Tibial artery (tissue), 4 donors: ENCODE measurements at regions not wholly inside any gene's neighbourhood (a gene's known extent, or its start where the extent isn't known, plus 50 kb on each side); places are given as distances from the start of the nearest gene placed in this dataset.

Source experiments
- DNase-seq, 2 donors: peaks; one replicate each; pipeline ENCODE4 v3.0.0-alpha.2; 2019
- H3K27ac ChIP-seq, 2 donors: fragments of 200-600 bp; sonication (generic) in 1 of 2; 1 replicate in 1 of 2; 2 replicates in 1 of 2; pipeline ENCODE4 v1.5.1; 2018 to 2019; ENCODE audit warnings: mild to moderate bottlenecking in 1 of 2
- H3K27me3 ChIP-seq, 2 donors: fragments of 200-600 bp; sonication (generic) in 1 of 2; one replicate each; pipeline versions ENCODE4 v1.5.1 to v1.6.0; 2016 to 2019
- H3K36me3 ChIP-seq, 3 donors: fragments of 200-600 bp; sonication (generic) in 2 of 3; one replicate each; pipeline ENCODE4 v1.5.1; 2016 to 2019; ENCODE audit warnings: mild to moderate bottlenecking in 2 of 3
- H3K4me1 ChIP-seq, 4 donors: fragments of 200-600 bp; sonication (generic) in 2 of 4; 1 replicate in 3 of 4; 2 replicates in 1 of 4; pipeline ENCODE4 v1.5.1; 2016 to 2019
- H3K4me3 ChIP-seq, 2 donors: fragments of 200-600 bp; sonication (generic) in 1 of 2; 1 replicate in 1 of 2; 2 replicates in 1 of 2; pipeline ENCODE4 v1.5.1; 2018 to 2019; ENCODE audit warnings: mild to moderate bottlenecking in 2 of 2
- H3K9me3 ChIP-seq, 3 donors: fragments of 200-600 bp; sonication (generic) in 1 of 3; one replicate each; pipeline ENCODE4 v1.5.1; 2016 to 2019
- intact Hi-C: fragments of 100-400 bp; cut with DNase I; formaldehyde crosslinking; loops from one replicate; pipeline ENCODE4 v1.15.0; 2023; ENCODE audit warnings: low total_unique reads
- TF ChIP-seq, protein P1 (sequence below), 2 experiments: fragments of 200-600 bp in 1 of 2; fragments of 450-650 bp in 1 of 2; IDR thresholded peaks; one replicate each; pipeline ENCODE4 v1.5.1; 2017 to 2019; ENCODE audit warnings: antibody characterized with exemption in 2 of 2, mild to moderate bottlenecking in 1 of 2, moderate library complexity in 1 of 2

DNA sequence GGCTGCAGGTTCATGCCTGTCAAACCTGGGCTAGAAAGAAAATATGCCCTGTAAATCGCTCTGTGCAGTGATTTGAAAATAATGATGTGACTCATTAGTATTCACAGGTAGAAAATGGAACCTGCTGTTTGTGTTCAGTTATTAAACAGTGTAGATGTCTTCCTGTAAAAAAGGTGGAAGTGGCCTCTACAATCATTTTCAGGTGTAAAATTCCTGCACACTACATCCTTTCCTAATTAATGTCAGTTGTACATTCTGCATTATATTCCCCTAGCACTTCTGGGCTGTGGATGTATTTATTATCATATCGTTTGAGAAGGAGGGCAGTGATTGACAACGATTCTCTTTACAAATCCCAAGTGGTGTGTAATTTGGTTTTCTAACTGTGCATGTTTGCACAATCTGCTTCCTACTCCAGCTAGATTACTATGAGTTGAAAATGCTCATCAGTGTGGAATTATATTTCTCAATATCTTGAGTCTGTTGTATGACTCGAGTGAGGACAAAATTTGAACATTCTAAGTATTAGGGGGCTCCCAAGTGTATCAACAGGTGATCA lies 454.0 kb upstream of the DDI1 start:
- Histone ChIP-seq H3K27ac (no peak overlapping the region), H3K27me3 (no peaks in the 10 kb centered on the region), H3K36me3 (no peaks in the 10 kb centered on the region), H3K9me3 (no peaks in the 10 kb centered on the region), H3K4me1 (no peaks in the 10 kb centered on the region), H3K4me3 (no peak overlapping the region)
- intact Hi-C loops: no loop called here
- DNase-seq: no peak
- TF ChIP-seq, protein P1, sequence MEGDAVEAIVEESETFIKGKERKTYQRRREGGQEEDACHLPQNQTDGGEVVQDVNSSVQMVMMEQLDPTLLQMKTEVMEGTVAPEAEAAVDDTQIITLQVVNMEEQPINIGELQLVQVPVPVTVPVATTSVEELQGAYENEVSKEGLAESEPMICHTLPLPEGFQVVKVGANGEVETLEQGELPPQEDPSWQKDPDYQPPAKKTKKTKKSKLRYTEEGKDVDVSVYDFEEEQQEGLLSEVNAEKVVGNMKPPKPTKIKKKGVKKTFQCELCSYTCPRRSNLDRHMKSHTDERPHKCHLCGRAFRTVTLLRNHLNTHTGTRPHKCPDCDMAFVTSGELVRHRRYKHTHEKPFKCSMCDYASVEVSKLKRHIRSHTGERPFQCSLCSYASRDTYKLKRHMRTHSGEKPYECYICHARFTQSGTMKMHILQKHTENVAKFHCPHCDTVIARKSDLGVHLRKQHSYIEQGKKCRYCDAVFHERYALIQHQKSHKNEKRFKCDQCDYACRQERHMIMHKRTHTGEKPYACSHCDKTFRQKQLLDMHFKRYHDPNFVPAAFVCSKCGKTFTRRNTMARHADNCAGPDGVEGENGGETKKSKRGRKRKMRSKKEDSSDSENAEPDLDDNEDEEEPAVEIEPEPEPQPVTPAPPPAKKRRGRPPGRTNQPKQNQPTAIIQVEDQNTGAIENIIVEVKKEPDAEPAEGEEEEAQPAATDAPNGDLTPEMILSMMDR (IDR thresholded peaks at IDR 0.05): no peak

DNA sequence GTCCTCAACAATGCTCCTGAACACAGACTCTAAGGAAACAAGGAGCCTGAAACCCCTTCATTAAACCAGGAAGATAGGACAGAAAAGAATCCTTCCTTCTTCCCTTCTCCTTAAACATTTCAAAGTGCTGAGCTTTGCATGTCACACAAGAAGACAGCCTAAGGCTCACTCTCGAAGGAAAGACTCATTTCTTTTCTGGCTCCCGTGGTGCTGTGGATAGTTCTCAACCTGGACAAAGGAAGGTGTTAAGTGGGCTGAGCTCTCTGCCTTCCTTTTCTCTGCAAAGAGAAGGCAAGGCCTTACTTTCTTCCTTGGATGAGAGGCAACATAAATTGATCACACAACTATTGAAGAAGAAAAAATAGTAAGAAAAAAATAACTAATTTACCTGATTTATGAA lies 452.4 kb upstream of the DDI1 start:
- no peaks in the 10 kb centered on the region for H3K9me3 ChIP-seq
- no peak overlapping the region for H3K27ac ChIP-seq
- no peaks in the 10 kb centered on the region for H3K27me3 ChIP-seq
- intact Hi-C loops: no loop called here
- TF ChIP-seq, protein P1 (IDR thresholded peaks at IDR 0.05): no peak
- H3K36me3 ChIP-seq: no peaks in the 10 kb centered on the region
- no peak for DNase-seq
- no peak overlapping the region for H3K4me3 ChIP-seq
- H3K4me1 ChIP-seq: no peaks in the 10 kb centered on the region

DNA sequence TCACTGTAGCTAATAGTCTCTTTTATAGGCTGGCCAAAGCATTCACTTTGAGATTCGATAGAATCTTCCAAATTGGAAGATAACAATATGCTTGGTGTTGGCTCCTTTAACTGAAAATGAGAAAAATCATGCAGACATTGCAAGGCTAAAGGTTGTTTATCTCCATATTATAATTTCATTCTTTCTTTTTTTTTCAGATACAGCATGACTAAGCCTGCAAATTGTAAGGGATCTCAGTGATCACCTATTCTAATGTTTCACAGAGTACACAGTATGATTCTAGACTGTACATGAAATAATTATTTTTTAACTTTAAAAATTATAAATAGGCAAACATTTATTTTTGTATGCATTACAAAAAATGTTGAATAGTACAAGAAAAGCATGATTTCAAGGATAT lies 451.7 kb upstream of the DDI1 start:
- intact Hi-C loops: no loop called here
- H3K27me3 ChIP-seq: no peaks in the 10 kb centered on the region
- H3K27ac ChIP-seq: no peak overlapping the region
- no peaks in the 10 kb centered on the region for H3K4me1 ChIP-seq
- H3K36me3 ChIP-seq: no peaks in the 10 kb centered on the region
- DNase-seq: no peak
- no peaks in the 10 kb centered on the region for H3K9me3 ChIP-seq
- TF ChIP-seq, protein P1 (IDR thresholded peaks at IDR 0.05): no peak
- H3K4me3 ChIP-seq: no peak overlapping the region

DNA sequence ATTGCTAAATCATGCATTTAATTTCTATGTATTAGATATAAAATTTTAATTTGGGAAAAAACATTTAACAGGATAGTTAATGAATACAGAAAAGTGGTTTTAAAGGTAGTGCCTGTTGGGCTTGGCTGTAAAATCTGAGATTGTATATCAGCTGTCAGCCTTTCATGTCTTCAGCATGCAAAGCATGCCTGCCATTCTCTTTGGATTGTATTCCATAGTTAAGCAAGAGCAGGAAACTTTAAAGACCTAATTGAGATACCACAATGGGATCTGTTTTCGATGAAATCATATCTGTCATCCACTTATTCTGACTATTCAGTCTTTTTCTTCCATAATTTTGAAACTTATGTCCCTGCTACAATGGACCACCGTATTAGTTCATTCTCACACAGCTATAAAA lies 451.0 kb upstream of the DDI1 start:
- TF ChIP-seq, protein P1 (IDR thresholded peaks at IDR 0.05): no peak
- H3K9me3 ChIP-seq: no peaks in the 10 kb centered on the region
- intact Hi-C loops: no loop called here
- H3K27ac ChIP-seq: no peak overlapping the region
- no peak for DNase-seq
- H3K4me3 ChIP-seq: no peak overlapping the region
- no peaks in the 10 kb centered on the region for H3K27me3 ChIP-seq
- no peaks in the 10 kb centered on the region for H3K36me3 ChIP-seq
- no peaks in the 10 kb centered on the region for H3K4me1 ChIP-seq

DNA sequence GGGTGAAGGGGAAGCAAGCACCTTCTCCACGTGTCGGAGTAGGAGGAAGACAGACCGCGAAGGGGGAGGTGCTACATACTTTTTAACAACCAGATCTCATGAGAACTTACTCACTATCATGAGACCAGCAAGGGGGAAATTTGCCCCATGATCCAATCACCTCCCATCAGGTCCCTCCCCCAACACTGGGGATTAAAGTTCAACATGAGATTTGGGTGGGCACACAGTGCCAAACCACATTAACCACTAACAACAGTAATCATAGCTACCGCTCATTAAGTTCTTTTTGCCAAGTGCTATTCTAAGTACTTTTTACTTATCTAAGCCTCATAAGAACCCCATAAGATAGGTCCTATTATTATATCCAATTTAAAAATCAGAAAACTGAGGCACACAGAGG lies 450.5 kb upstream of the DDI1 start:
- H3K27me3 ChIP-seq: no peaks in the 10 kb centered on the region
- intact Hi-C loops: no loop called here
- TF ChIP-seq, protein P1 (IDR thresholded peaks at IDR 0.05): no peak

DNA sequence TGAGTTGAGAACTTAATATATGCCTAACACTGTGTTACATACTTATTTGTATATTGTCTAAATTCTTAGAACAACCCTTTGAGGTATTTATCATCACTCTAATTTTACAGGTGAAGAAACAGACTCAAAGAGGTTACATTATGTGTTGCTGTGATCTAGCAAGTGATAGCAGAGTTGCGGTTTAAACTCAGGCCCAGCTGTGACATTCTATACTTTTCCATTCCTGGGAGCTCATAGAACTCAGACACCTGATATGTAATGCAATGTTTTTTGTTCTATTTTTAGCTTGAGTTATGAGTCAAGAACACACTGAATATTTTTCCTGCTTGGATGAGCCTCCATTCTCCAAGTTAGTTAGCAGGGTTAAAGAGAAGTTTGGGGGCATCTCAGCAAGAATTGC lies 449.7 kb upstream of the DDI1 start:
- Histone ChIP-seq H3K9me3 (no peaks in the 10 kb centered on the region), H3K27me3 (no peaks in the 10 kb centered on the region), H3K36me3 (no peaks in the 10 kb centered on the region), H3K27ac (no peak overlapping the region), H3K4me3 (no peak overlapping the region), H3K4me1 (no peaks in the 10 kb centered on the region)
- no peak for DNase-seq
- intact Hi-C loops: no loop called here
- TF ChIP-seq, protein P1 (IDR thresholded peaks at IDR 0.05): no peak

More for the DNA sequence above, 450.5 kb upstream of the DDI1 start:
- H3K9me3 ChIP-seq: no peaks in the 10 kb centered on the region
- no peak overlapping the region for H3K27ac ChIP-seq
- no peak overlapping the region for H3K4me3 ChIP-seq
- no peaks in the 10 kb centered on the region for H3K36me3 ChIP-seq
- no peak for DNase-seq
- H3K4me1 ChIP-seq: no peaks in the 10 kb centered on the region
